ENCODE measurements at regions not wholly inside any gene's neighbourhood (a gene's known extent, or its start where the extent isn't known, plus 50 kb on each side); places are given as distances from the start of the nearest gene placed in this dataset.

GRCh38 chr3:42037318-42037945, 53.7 kb upstream of the TRAK1 start:
- DNase-seq (ENCODE audit: low read depth in 2 of 2): no peak

GRCh38 chr3:42036483-42036823, 54.7 kb upstream of the TRAK1 start:
- no peak for DNase-seq (ENCODE audit: low read depth in 2 of 2)

DNA sequence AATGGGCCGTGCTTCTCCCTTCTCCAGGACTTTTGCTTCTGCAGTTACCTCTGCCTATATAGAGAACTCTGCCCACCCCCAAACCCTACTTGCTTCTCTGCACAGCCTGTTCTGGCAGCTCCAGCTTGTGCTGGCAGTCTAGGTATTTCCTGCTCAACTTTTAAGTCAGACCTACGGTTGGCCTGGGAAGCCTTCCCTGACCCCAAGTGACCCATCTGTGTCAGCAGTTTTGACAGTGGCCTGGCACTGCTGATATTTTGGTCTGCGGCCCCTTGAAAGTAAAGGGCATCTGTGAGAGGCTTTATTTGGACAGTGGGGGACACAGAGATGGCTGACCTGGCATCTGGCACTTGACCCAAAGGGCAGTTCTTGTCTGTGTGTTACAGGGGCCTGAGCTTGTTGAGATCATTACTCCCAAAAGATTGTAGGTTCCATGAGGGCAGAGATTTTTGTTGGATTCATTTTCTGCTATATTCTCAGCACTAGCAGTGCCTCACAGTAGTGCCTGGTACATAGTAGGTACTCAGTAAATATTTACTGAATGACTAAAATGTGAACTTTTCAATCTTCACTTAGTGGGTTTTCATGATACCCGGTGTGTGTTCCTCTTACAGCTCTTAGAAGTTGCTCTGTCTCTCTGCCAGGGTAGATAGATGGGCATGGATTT, 55.2 kb upstream of the TRAK1 start:
- DNase-seq (ENCODE audit: low read depth in 2 of 2): no peak

GRCh38 chr3:42035007-42035406, 56.1 kb upstream of the TRAK1 start:
- DNase-seq (ENCODE audit: low read depth in 2 of 2): no peak

- no peak for DNase-seq (ENCODE audit: low read depth in 2 of 2)
These were observed 57.4 kb upstream of the TRAK1 start for GRCh38 chr3:42033741-42034140.

GRCh38 chr3:42032693-42033349, 58.3 kb upstream of the TRAK1 start:
- no peak for DNase-seq (ENCODE audit: low read depth in 2 of 2)

DNA sequence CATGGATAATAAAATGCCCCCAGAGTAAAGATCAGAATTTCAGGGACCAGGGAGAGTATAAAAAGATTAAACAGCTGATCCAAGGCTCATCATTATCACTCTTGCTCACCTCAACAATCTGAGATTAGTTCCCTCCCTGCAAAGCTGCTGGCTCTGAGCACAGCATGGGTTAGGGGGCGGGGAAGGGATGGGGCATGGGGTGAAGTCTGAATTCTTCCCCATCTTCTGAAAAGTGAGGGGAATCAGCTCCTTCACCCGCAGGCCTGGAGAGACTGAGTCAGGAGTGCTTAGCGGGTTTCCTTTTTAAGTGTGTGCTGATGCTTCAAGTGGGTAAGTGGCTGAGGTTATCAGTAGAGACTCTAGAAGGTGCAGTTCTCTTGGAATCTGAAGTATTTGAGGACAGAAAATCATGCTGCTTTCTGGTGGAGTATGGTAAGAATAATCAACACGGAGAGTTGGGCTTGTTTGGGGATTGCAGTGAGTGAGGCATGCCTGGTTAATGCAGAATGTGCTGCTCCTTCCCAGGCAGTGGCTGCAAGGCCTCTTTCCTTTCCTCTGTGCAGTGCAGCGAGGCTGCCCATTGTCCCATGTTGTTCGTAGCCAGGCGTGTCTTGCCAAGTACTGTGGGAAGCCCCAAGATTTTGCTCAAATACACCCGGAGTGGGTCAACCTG, 59.2 kb upstream of the TRAK1 start:
- no peak for DNase-seq (ENCODE audit: low read depth in 2 of 2)

- DNase-seq (ENCODE audit: low read depth in 2 of 2): no peak
These were observed 62.7 kb upstream of the TRAK1 start for GRCh38 chr3:42028474-42028873.

DNA sequence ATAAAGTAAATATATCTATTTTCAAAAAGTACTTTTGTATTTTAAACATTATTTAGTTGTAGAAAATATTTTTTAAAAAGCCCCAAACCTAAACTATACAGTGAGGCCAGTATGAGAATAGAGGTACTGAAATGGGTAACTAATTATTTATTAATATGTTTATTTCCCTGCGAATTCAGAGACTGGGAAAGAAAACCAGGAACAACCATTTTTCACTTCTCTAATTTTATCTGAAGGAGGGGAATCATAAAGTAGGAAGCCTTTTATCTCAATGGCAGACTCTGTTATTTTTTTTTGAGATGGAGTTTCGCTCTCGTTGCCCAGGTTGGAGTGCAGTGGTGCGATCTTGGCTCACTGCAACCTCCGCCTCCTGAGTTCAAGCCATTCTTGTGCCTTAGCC, 63.6 kb upstream of the TRAK1 start:
- no peak for DNase-seq (ENCODE audit: low read depth in 2 of 2)

DNA sequence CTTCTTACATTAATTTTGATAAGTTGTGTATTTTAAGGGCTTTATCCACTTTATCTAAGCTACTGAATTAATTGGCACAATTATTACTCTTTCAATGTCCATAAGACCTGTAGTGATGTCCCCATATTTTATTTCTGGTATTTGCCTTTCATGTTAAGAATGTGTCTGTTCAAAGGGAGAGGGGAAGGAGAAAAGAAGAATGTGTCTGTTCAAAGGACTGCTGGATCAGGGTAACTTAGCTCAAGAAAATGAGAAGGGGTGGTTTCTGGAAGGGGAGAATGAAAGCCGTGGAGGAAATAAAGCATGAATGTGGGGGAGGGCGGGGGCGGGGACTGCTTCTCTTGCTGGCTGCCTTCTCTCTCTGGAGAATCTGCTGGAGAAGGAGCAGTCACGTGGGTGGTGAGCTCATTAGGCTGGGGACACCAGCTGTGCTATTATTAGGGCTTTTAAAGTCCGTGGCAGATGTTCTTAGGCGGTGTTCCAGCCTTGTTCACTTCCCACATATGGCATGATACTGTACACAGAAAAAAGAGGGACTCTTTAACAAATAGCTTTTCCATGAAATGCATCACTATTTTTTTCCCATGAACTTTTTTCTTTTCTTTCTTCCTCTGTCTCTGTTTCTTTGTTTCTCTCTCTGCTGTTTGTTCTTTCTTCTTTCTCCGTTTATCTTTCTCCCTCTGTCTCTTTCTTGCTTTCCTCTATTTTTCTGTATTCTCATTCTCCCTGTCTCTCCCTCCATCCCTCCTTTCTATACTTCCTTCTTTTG, 63.7 kb upstream of the ULK4 start:
- DNase-seq (ENCODE audit: low read depth in 2 of 2): no peak

GRCh38 chr3:42024591-42025351, 62.9 kb upstream of the ULK4 start:
- no peak for DNase-seq (ENCODE audit: low read depth in 2 of 2)

DNA sequence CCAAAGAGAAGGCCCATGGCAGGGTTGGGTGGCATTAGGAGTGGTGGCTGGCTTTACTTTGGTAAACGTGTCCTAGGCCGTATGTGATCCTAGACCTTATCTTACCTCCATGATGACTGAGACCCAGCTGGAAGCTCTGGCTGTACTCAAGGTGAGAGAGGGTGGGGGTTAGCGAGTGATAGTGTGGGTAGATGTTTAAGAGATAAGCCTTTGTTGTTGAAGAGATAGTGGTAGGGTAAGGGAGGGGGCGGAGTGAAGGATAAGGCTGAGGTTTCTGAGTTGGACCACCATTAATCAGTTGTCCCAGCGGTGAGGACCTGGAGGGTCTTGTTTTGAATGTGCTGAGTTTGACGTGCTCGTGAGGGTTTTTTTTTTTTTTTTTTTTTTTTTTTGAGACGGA, 61.5 kb upstream of the ULK4 start:
- peak in 1 of 2 donors; percentile 40 for DNase-seq (ENCODE audit: low read depth in 2 of 2)

GRCh38 chr3:42022355-42022754, 60.5 kb upstream of the ULK4 start:
- DNase-seq (ENCODE audit: low read depth in 2 of 2): no peak

DNA sequence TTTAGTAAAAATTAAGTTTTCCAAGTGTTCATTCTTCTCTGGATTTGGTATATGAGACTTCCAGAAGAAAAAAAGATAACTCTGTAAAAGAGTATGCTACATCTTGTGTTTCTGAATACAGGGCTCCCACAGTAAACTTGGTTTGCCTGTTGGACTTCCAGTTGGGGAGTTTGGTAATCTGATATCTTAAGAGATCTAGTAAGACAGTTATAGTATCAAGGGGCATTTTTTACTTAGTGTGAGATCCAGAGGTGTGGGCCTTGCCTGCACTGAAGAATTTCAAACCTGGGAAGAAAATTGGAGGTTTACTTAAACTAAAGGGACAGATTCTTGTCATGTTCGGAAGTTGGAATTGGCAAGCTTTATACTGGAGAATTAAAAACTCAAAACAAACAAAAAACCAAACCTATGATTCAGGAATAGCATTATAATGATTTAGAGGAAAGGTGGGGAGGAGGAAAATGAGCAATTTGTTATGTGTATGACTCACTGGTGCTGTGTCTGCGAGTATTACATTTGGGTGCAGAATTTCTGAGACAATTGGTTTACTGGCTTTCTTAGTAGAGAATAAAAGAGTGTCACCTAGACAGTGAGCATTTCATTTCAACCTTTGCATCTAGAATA, 58.9 kb upstream of the ULK4 start:
- no peak for DNase-seq (ENCODE audit: low read depth in 2 of 2)

- no peak for DNase-seq (ENCODE audit: low read depth in 2 of 2)
These were observed 58.0 kb upstream of the ULK4 start for GRCh38 chr3:42019953-42020260.

DNA sequence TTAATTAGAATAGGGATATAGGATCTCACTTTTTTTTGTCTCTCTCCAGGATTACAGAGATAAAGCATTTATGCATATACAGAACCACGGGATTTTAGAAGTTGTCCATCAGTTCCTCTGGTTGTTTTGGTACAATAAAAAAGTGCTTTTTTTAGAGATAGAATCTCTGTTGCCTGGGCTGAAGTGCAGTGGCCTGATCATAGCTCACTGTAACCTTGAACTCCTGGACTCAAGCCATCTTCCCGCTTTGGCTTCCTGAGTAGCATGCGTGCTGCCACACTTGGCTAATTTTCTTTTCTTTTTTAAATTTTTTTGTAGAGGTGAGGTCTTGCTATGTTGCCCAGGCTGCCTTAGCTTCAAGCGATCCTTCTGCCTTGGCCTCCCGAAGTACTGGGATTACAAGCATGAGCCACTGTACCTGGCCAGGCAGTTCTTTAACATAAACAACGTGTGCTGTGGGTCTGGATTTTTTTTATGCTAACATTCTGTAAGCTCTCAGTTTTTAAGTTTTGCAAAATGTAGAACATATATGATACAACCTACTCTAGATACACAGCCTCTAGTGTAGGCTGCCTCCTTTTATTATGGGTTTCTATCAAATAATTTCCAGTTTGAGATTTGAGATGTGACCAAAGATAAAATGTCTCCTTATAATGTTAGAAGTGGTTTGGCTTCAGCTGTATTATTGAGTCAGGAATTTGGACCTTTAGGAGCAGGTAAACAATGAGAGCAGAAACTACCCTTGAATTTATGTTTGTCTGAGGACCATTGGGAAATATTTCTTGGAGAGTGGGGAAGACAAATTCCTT, 57.4 kb upstream of the ULK4 start:
- DNase-seq (ENCODE audit: low read depth in 2 of 2): no peak

GRCh38 chr3:42014921-42015533, 53.1 kb upstream of the ULK4 start:
- DNase-seq (ENCODE audit: low read depth in 2 of 2): no peak

DNA sequence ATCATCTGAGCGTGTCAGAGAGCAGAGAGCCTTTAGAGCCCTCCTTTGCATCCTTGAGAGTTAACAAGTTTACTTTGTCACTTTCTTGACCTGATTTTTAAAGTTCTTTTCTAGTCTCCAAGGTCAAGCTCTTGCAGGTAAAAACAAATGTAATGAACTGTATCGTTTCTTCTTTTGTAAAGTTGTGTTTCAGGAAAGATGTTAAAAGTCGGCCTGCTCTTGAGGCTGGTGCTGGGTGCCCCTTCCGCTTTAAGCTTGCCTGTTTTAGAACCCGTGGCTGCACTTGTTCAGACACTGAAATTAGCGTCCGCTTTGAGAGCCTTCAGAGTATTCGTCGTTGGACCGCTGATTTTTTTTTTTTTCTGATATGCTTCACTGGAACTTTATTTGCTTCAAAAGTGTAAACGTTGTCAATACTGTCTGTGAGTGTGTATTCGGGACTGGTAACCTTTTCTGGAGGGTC, 52.6 kb upstream of the ULK4 start:
- DNase-seq (ENCODE audit: low read depth in 2 of 2): no peak

- peak in 1 of 2 donors; percentile 12 for DNase-seq (ENCODE audit: low read depth in 2 of 2)
These were observed 52.0 kb upstream of the ULK4 start for GRCh38 chr3:42013691-42014457.

Data from stimulated activated CD4-positive, alpha-beta T cell treated with anti-CD3 and anti-CD28 coated beads, Interleukin-15, amount 100 ng/mL, for 48 hours (primary cell).